PC-3 (cell line): ENCODE measurements at regions not wholly inside any gene's neighbourhood (a gene's known extent, or its start where the extent isn't known, plus 50 kb on each side); places are given as distances from the start of the nearest gene placed in this dataset.
A peak's percentile ranks its signal among the peaks of the same experiment; 100 is the strongest.

Source experiments
- ATAC-seq: fragments of 200-7000 bp; cut with Tn5 transposase; 2 replicates; pipeline ENCODE4 v1.9.1; 2020; ENCODE audit warnings: mild to moderate bottlenecking, moderate library complexity
- BruUV-seq: library from RNA; stranded (reverse); fragments of 400-500 nt; replicated peaks from 2 replicates; lab custom pipeline; 2021; lab: Mats Ljungman, UMichigan
- CTCF ChIA-PET: fragments of 300-600 bp; sonication (Branson Sonifier 250); formaldehyde crosslinking; loops from one replicate; lab custom pipeline; 2022; ENCODE audit warnings: antibody characterized with exemption; lab: Charles Lee
- POLR2A ChIA-PET: fragments of 300-600 bp; sonication (Branson Sonifier 250); formaldehyde crosslinking; loops from one replicate; lab custom pipeline; 2022; ENCODE audit warnings: antibody characterized with exemption; ENCODE audit not compliant: unreplicated experiment; lab: Charles Lee
- DNase-seq: peaks from one replicate; pipeline ENCODE4 v3.0.0-alpha.2; 2015
- H2AFZ ChIP-seq: fragments of 300-600 bp; sonication (generic); 2 replicates; pipeline ENCODE4 v1.6.0; 2016; ENCODE audit warnings: antibody characterized with exemption, low read length
- H3F3A ChIP-seq: fragments of 300-600 bp; sonication (generic); one replicate; pipeline ENCODE4 v1.6.0; 2017; ENCODE audit warnings: antibody characterized with exemption, low read length, control low read depth, mild to moderate bottlenecking; ENCODE audit not compliant: unreplicated experiment
- H3K27ac ChIP-seq: fragments of 300-600 bp; sonication (generic); 2 replicates; pipeline ENCODE4 v1.5.1; 2016; ENCODE audit warnings: mild to moderate bottlenecking, low read length
- H3K27me3 ChIP-seq: fragments of 300-600 bp; sonication (generic); 2 replicates; pipeline ENCODE4 v1.6.1; 2016; ENCODE audit warnings: low read length, mixed read lengths
- H3K36me3 ChIP-seq: fragments of 300-600 bp; sonication (generic); 2 replicates; pipeline ENCODE4 v1.6.1; 2016; ENCODE audit warnings: low read depth, mixed run types, low read length, mixed read lengths
- H3K4me1 ChIP-seq: fragments of 300-600 bp; sonication (generic); 2 replicates; pipeline ENCODE4 v1.5.1; 2016; ENCODE audit warnings: low read length; ENCODE audit not compliant: insufficient read depth
- H3K4me2 ChIP-seq: fragments of 300-600 bp; sonication (generic); 2 replicates; pipeline ENCODE4 v1.6.0; 2016; ENCODE audit warnings: low read length
- H3K4me3 ChIP-seq: fragments of 300-600 bp; sonication (generic); 2 replicates; pipeline ENCODE4 v1.5.1; 2016; ENCODE audit warnings: mild to moderate bottlenecking, low read length, mixed read lengths
- H3K79me2 ChIP-seq: fragments of 300-600 bp; sonication (generic); 2 replicates; pipeline ENCODE4 v1.6.1; 2017; ENCODE audit warnings: low read length, mixed read lengths
- H3K9ac ChIP-seq: fragments of 300-600 bp; sonication (generic); 2 replicates; pipeline ENCODE4 v1.6.0; 2016; ENCODE audit warnings: mild to moderate bottlenecking, low read length
- H3K9me2 ChIP-seq: fragments of 300-600 bp; sonication (generic); replicated peaks from 2 replicates; pipeline ENCODE4 v1.6.1; 2016; ENCODE audit warnings: mixed run types, low read length, mixed read lengths
- H3K9me3 ChIP-seq: fragments of 300-600 bp; sonication (generic); 2 replicates; pipeline ENCODE4 v1.6.1; 2016; ENCODE audit warnings: low read length, mixed read lengths
- H4K20me1 ChIP-seq: fragments of 300-600 bp; sonication (generic); 2 replicates; pipeline ENCODE4 v1.6.1; 2016; ENCODE audit warnings: low read length, mixed read lengths
- EZH2 ChIP-seq: fragments of 300-600 bp; sonication (generic); IDR thresholded peaks from one replicate; pipeline ENCODE4 v1.6.1; 2017; ENCODE audit warnings: antibody characterized with exemption, mild to moderate bottlenecking, low read length; ENCODE audit not compliant: unreplicated experiment
- EZH2phosphoT487 ChIP-seq: fragments of 300-600 bp; sonication (generic); IDR thresholded peaks from 2 replicates; pipeline ENCODE4 v1.6.1; 2018; ENCODE audit warnings: mild to moderate bottlenecking, antibody characterized with exemption, low read length, borderline replicate concordance
- intact Hi-C: fragments of 100-400 bp; cut with micrococcal nuclease; formaldehyde crosslinking; loops from 2 replicates; pipeline ENCODE4 v1.9.0; 2023
- TF ChIP-seq, protein P1 (sequence below): fragments of 300-600 bp; sonication (generic); conservative IDR thresholded peaks from 2 replicates; pipeline ENCODE4 v1.5.1; 2017; ENCODE audit warnings: antibody characterized with exemption, low read depth, mild to moderate bottlenecking, low read length

DNA sequence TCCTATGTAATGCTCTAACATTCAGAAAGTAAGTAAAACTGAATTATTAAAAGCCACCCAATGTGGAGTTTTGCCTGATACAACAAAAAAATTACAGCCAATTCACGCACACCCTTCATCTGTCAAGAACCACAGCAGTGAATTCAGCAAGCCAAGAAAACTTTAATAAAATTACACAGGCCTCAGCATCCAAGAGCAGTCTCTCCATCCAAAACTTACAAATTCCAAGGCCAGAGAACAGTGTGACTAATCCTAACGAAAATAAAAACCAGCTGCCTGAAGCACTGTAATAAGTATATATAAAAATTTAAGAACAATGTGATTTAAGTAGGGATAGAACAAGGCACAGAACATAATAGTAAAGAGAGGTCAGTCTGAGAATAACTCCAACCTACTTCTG is 54.2 kb downstream of the SIX6 start:
- no peak overlapping the region for H3K4me3 ChIP-seq
- H3K4me1 ChIP-seq: peaks cover 4% of the 10 kb centered on the region; the same call in 1 of the 2 replicates
- peak; percentile 12; the same call in 1 of the 2 replicates for ATAC-seq
- no TSS peak for BruUV-seq
- no peaks in the 10 kb centered on the region for H3F3A ChIP-seq
- H3K36me3 ChIP-seq: no peaks in the 10 kb centered on the region
- no peak for DNase-seq
- no peaks in the 10 kb centered on the region for H3K9me3 ChIP-seq
- H4K20me1 ChIP-seq: no peaks in the 10 kb centered on the region
- H3K4me2 ChIP-seq: no peak overlapping the region
- H3K9ac ChIP-seq: no peak overlapping the region
- no peak overlapping the region for H3K27ac ChIP-seq
- intact Hi-C loops: loop anchor here (2.0 to 10.0 kb wide), 4 partner anchors 48 to 598 kb away; no protein-coding TSS in a partner anchor
- ChIA-PET CTCF (no interaction called here), POLR2A (interaction anchor here (0.6 kb wide), 2 partner anchors 49 to 245 kb away, joined by 3 to 7 read pairs; no protein-coding TSS in a partner anchor)
- H3K27me3 ChIP-seq: no peaks in the 10 kb centered on the region
- no peak overlapping the region for H2AFZ ChIP-seq
- TF ChIP-seq, protein P1, sequence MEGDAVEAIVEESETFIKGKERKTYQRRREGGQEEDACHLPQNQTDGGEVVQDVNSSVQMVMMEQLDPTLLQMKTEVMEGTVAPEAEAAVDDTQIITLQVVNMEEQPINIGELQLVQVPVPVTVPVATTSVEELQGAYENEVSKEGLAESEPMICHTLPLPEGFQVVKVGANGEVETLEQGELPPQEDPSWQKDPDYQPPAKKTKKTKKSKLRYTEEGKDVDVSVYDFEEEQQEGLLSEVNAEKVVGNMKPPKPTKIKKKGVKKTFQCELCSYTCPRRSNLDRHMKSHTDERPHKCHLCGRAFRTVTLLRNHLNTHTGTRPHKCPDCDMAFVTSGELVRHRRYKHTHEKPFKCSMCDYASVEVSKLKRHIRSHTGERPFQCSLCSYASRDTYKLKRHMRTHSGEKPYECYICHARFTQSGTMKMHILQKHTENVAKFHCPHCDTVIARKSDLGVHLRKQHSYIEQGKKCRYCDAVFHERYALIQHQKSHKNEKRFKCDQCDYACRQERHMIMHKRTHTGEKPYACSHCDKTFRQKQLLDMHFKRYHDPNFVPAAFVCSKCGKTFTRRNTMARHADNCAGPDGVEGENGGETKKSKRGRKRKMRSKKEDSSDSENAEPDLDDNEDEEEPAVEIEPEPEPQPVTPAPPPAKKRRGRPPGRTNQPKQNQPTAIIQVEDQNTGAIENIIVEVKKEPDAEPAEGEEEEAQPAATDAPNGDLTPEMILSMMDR: no peak
- TF ChIP-seq EZH2phosphoT487: no peak
- no peak for TF ChIP-seq EZH2
- H3K9me2 ChIP-seq: no peaks in the 10 kb centered on the region
- no peaks in the 10 kb centered on the region for H3K79me2 ChIP-seq

DNA sequence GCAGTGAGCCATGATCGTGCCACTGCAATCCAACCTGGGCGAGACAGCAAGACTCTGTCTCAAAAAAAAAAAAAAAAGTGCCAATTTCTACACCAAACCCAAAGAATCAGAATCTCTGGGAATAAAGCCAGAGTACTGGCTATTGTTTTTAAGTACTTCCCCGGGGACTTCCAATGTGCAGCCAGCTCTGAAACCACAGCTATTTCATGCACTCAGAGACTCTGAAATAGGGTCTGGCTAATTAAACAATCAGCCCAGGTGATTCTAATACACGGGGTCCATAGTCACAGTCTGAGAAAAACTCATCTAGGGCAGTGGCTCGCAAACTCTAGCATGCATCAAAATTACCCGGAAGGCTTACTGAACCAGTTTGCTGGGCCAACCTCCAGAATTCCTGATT is 56.3 kb downstream of the SIX6 start:
- H2AFZ ChIP-seq: peak overlapping the region; percentile 5; the same call in 1 of the 2 replicates
- no peaks in the 10 kb centered on the region for H3K9me2 ChIP-seq
- no peak overlapping the region for H3K9ac ChIP-seq
- ChIA-PET CTCF (interaction anchor here (0.7 kb wide), 2 partner anchors 215 to 234 kb away, joined by 5 read pairs; no protein-coding TSS in a partner anchor), POLR2A (no interaction called here)
- no peaks in the 10 kb centered on the region for H3K27me3 ChIP-seq
- peak; percentile 6; the same call in 1 of the 2 replicates for ATAC-seq
- no peaks in the 10 kb centered on the region for H3K9me3 ChIP-seq
- peak; percentile 53 for DNase-seq
- H4K20me1 ChIP-seq: no peaks in the 10 kb centered on the region
- no peak overlapping the region for H3K4me3 ChIP-seq
- no peaks in the 10 kb centered on the region for H3K79me2 ChIP-seq
- no peaks in the 10 kb centered on the region for H3F3A ChIP-seq
- BruUV-seq: no TSS peak
- intact Hi-C loops: loop anchor here (10.0 kb wide), 2 partner anchors 500 to 600 kb away; no protein-coding TSS in a partner anchor
- TF ChIP-seq EZH2phosphoT487 (no peak), EZH2 (no peak)
- no peak overlapping the region for H3K27ac ChIP-seq
- no peaks in the 10 kb centered on the region for H3K36me3 ChIP-seq
- peaks cover 4% of the 10 kb centered on the region; the same call in 1 of the 2 replicates for H3K4me1 ChIP-seq
- no peak overlapping the region for H3K4me2 ChIP-seq

GRCh38 chr14:60566101-60566500 is 57.2 kb downstream of the SIX6 start:
- DNase-seq: no peak
- CTCF ChIA-PET: no interaction called here

More at GRCh38 chr14:60566101-60566500, 57.2 kb downstream of the SIX6 start:
- intact Hi-C loops: loop anchor here (10.0 kb wide), 2 partner anchors 501 to 601 kb away; no protein-coding TSS in a partner anchor
- Histone ChIP-seq H3K79me2 (no peaks in the 10 kb centered on the region), H3K27me3 (no peaks in the 10 kb centered on the region), H3K4me2 (no peak overlapping the region), H3K27ac (no peak overlapping the region), H3K4me3 (no peak overlapping the region), H4K20me1 (no peaks in the 10 kb centered on the region), H3F3A (no peaks in the 10 kb centered on the region), H3K9me2 (no peaks in the 10 kb centered on the region), H3K9ac (no peak overlapping the region), H3K9me3 (no peaks in the 10 kb centered on the region), H2AFZ (no peak overlapping the region), H3K36me3 (no peaks in the 10 kb centered on the region), H3K4me1 (peaks cover 4% of the 10 kb centered on the region; the same call in 1 of the 2 replicates)
- no peak for ATAC-seq
- POLR2A ChIA-PET: no interaction called here
- BruUV-seq: no TSS peak
- no peak for TF ChIP-seq EZH2
- no peak for TF ChIP-seq EZH2phosphoT487
- TF ChIP-seq, protein P1: no peak
